ENCODE measurements at regions not wholly inside any gene's neighbourhood (a gene's known extent, or its start where the extent isn't known, plus 50 kb on each side); places are given as distances from the start of the nearest gene placed in this dataset.

GRCh38 chr17:71387456-71387855 lies 733.4 kb upstream of the SOX9 start:
- no peak overlapping the region for H3K4me3 ChIP-seq (ENCODE audit: low read depth, low read length)
- TF ChIP-seq CTCF (IDR thresholded peaks at IDR 0.05; ENCODE audit: insufficient read depth, low read depth, low read length) = no peak
- no peak for DNase-seq (ENCODE audit: low read depth)

- no peak for DNase-seq (ENCODE audit: low read depth)
- H3K4me3 ChIP-seq (ENCODE audit: low read depth, low read length) = no peak overlapping the region
- no peak for TF ChIP-seq CTCF (IDR thresholded peaks at IDR 0.05; ENCODE audit: insufficient read depth, low read depth, low read length)
Measured at GRCh38 chr17:71392715-71393567, 727.9 kb upstream of the SOX9 start.

GRCh38 chr17:71395901-71396300 lies 724.9 kb upstream of the SOX9 start:
- no peak for TF ChIP-seq CTCF (IDR thresholded peaks at IDR 0.05; ENCODE audit: insufficient read depth, low read depth, low read length)
- no peak for DNase-seq (ENCODE audit: low read depth)
- no peak overlapping the region for H3K4me3 ChIP-seq (ENCODE audit: low read depth, low read length)

GRCh38 chr17:71396711-71397110 lies 724.1 kb upstream of the SOX9 start:
- DNase-seq (ENCODE audit: low read depth) = peak; percentile 69
- no peak overlapping the region for H3K4me3 ChIP-seq (ENCODE audit: low read depth, low read length)
- TF ChIP-seq CTCF (IDR thresholded peaks at IDR 0.05; ENCODE audit: insufficient read depth, low read depth, low read length) = no peak

GRCh38 chr17:71398025-71398424 lies 722.8 kb upstream of the SOX9 start:
- H3K4me3 ChIP-seq (ENCODE audit: low read depth, low read length) = no peak overlapping the region
- DNase-seq (ENCODE audit: low read depth) = no peak
- no peak for TF ChIP-seq CTCF (IDR thresholded peaks at IDR 0.05; ENCODE audit: insufficient read depth, low read depth, low read length)

GRCh38 chr17:71398800-71399219 lies 722.0 kb upstream of the SOX9 start:
- no peak overlapping the region for H3K4me3 ChIP-seq (ENCODE audit: low read depth, low read length)
- peak; percentile 67 for DNase-seq (ENCODE audit: low read depth)
- TF ChIP-seq CTCF (IDR thresholded peaks at IDR 0.05; ENCODE audit: insufficient read depth, low read depth, low read length) = no peak

- DNase-seq (ENCODE audit: low read depth) = no peak
- no peak for TF ChIP-seq CTCF (IDR thresholded peaks at IDR 0.05; ENCODE audit: insufficient read depth, low read depth, low read length)
- no peak overlapping the region for H3K4me3 ChIP-seq (ENCODE audit: low read depth, low read length)
Measured at GRCh38 chr17:71399221-71399620, 721.6 kb upstream of the SOX9 start.

Data from fibroblast of villous mesenchyme (primary cell).